SU-DHL-6 (cell line): ENCODE measurements at regions not wholly inside any gene's neighbourhood (a gene's known extent, or its start where the extent isn't known, plus 50 kb on each side); places are given as distances from the start of the nearest gene placed in this dataset.

Source experiments
- EZH2phosphoT487 ChIP-seq: fragments of 200-600 bp; sonication (generic), shearing (Covaris generic); conservative IDR thresholded peaks from 2 replicates; pipeline ENCODE4 v1.6.1; 2018; ENCODE audit warnings: mild to moderate bottlenecking, antibody characterized with exemption, low read length, moderate library complexity, mixed read lengths
- TF ChIP-seq, protein P1 (sequence below): fragments of 200-600 bp; sonication (generic); IDR thresholded peaks from one replicate; pipeline ENCODE4 v1.5.1; 2017; ENCODE audit warnings: antibody characterized with exemption, mild to moderate bottlenecking, low read length, moderate library complexity; ENCODE audit not compliant: insufficient read depth, poor library complexity, severe bottlenecking

DNA sequence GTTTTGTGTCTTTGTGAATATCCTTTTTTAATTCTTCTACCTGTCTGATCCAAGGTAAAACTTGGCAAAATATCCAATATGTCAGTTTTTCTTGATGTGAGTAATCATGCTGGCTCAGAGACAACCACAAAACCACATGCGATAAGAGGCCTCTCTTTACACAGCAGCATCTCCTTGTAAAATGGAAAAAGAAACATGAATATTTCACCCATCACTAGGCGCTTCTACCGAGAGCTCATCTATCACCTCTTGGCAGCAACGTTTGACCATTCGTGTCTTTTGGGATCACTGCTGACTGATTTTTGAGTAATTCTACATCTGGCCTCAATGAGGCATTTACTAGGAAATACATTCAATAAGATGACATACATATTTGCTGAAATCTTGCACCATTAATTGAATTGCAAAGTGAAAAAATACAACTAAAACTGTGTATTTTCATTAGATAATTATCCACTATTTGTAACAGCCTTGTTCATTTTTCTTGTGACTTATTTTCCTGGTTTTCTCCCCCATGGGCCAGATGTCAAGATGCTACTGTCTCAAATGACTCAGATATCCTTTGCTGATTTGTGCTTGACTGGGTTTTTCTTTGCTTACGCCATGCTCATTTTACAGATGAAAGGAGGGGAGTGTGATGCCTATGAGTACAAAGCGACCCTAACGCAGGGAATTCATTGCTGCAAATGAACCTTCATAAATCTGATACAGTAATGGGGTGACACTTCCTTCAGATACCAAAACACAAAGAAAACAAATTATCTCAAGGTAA lies 467.5 kb downstream of the FBXO15 start:
- TF ChIP-seq, protein P1, sequence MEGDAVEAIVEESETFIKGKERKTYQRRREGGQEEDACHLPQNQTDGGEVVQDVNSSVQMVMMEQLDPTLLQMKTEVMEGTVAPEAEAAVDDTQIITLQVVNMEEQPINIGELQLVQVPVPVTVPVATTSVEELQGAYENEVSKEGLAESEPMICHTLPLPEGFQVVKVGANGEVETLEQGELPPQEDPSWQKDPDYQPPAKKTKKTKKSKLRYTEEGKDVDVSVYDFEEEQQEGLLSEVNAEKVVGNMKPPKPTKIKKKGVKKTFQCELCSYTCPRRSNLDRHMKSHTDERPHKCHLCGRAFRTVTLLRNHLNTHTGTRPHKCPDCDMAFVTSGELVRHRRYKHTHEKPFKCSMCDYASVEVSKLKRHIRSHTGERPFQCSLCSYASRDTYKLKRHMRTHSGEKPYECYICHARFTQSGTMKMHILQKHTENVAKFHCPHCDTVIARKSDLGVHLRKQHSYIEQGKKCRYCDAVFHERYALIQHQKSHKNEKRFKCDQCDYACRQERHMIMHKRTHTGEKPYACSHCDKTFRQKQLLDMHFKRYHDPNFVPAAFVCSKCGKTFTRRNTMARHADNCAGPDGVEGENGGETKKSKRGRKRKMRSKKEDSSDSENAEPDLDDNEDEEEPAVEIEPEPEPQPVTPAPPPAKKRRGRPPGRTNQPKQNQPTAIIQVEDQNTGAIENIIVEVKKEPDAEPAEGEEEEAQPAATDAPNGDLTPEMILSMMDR, result no peak
- no peak for TF ChIP-seq EZH2phosphoT487
